ENCODE measurements at regions not wholly inside any gene's neighbourhood (a gene's known extent, or its start where the extent isn't known, plus 50 kb on each side); places are given as distances from the start of the nearest gene placed in this dataset.
"Not testable (repeated sequence)": the region's sequence is repeated elsewhere in the genome, so short reads cannot be mapped to it uniquely, and the experiment has no call there.

- POLR2A ChIA-PET = no interaction called here
- no peak overlapping the region for H3K4me3 ChIP-seq (ENCODE audit: low read depth, low read length)
- no peak for DNase-seq (ENCODE audit: low read depth, low spot score)
- CTCF ChIA-PET = no interaction called here
- no peak for TF ChIP-seq CTCF (IDR thresholded peaks at IDR 0.05; ENCODE audit: insufficient read depth, low read length, missing control alignments)
Measured at GRCh38 chr1:189987509-189987908, 490.2 kb downstream of the BRINP3 start.

- TF ChIP-seq CTCF (IDR thresholded peaks at IDR 0.05; ENCODE audit: insufficient read depth, low read length, missing control alignments) = no peak
- CTCF ChIA-PET = no interaction called here
- POLR2A ChIA-PET = no interaction called here
- no peak for DNase-seq (ENCODE audit: low read depth, low spot score)
- no peak overlapping the region for H3K4me3 ChIP-seq (ENCODE audit: low read depth, low read length)
Measured at GRCh38 chr1:189992856-189993255, 484.8 kb downstream of the BRINP3 start.

- TF ChIP-seq CTCF (IDR thresholded peaks at IDR 0.05; ENCODE audit: insufficient read depth, low read length, missing control alignments) = no peak
- ChIA-PET POLR2A (no interaction called here), CTCF (no interaction called here)
- no peak for DNase-seq (ENCODE audit: low read depth, low spot score)
- no peak overlapping the region for H3K4me3 ChIP-seq (ENCODE audit: low read depth, low read length)
Measured at GRCh38 chr1:190000365-190000872, 477.2 kb downstream of the BRINP3 start.

GRCh38 chr1:190001187-190001586 lies 476.5 kb downstream of the BRINP3 start:
- H3K4me3 ChIP-seq (ENCODE audit: low read depth, low read length) = no peak overlapping the region
- no peak for DNase-seq (ENCODE audit: low read depth, low spot score)
- CTCF ChIA-PET = no interaction called here
- POLR2A ChIA-PET = no interaction called here
- no peak for TF ChIP-seq CTCF (IDR thresholded peaks at IDR 0.05; ENCODE audit: insufficient read depth, low read length, missing control alignments)

- DNase-seq (ENCODE audit: low read depth, low spot score) = no peak
- POLR2A ChIA-PET = no interaction called here
- no peak for TF ChIP-seq CTCF (IDR thresholded peaks at IDR 0.05; ENCODE audit: insufficient read depth, low read length, missing control alignments)
- CTCF ChIA-PET = no interaction called here
- no peak overlapping the region for H3K4me3 ChIP-seq (ENCODE audit: low read depth, low read length)
Measured at GRCh38 chr1:190003376-190003775, 474.3 kb downstream of the BRINP3 start.

- ChIA-PET CTCF (no interaction called here), POLR2A (no interaction called here)
- H3K4me3 ChIP-seq (ENCODE audit: low read depth, low read length) = no peak overlapping the region
- no peak for TF ChIP-seq CTCF (IDR thresholded peaks at IDR 0.05; ENCODE audit: insufficient read depth, low read length, missing control alignments)
- no peak for DNase-seq (ENCODE audit: low read depth, low spot score)
Measured at GRCh38 chr1:190011585-190011984, 466.1 kb downstream of the BRINP3 start.

GRCh38 chr1:190019151-190019550 lies 458.5 kb downstream of the BRINP3 start:
- H3K4me3 ChIP-seq (ENCODE audit: low read depth, low read length); POLR2A ChIA-PET; CTCF ChIA-PET; DNase-seq (ENCODE audit: low read depth, low spot score): not testable (repeated sequence)
